Endodermal cell (in vitro differentiated cells): ENCODE measurements at regions not wholly inside any gene's neighbourhood (a gene's known extent, or its start where the extent isn't known, plus 50 kb on each side); places are given as distances from the start of the nearest gene placed in this dataset.

Experiments used
- DNase-seq: peaks from one replicate; pipeline ENCODE4 v3.0.0-alpha.2; 2017
- H3K27ac ChIP-seq: 2 replicates; pipeline ENCODE4 v1.5.1; 2013; ENCODE audit warnings: mild to moderate bottlenecking, low read depth, low read length, moderate library complexity
- H3K27me3 ChIP-seq: 2 replicates; pipeline ENCODE4 v1.6.1; 2013; ENCODE audit warnings: mild to moderate bottlenecking, low read length, moderate library complexity; ENCODE audit not compliant: insufficient read depth, control insufficient read depth, poor library complexity, severe bottlenecking
- H3K36me3 ChIP-seq: 2 replicates; pipeline ENCODE4 v1.7.0; 2013; ENCODE audit warnings: mild to moderate bottlenecking, low read length, moderate library complexity; ENCODE audit not compliant: control insufficient read depth, insufficient read depth
- H3K4me1 ChIP-seq: one replicate; pipeline ENCODE4 v1.7.0; 2013; ENCODE audit warnings: low read length; ENCODE audit not compliant: control insufficient read depth, insufficient read depth
- H3K4me3 ChIP-seq: 2 replicates; pipeline ENCODE4 v1.5.1; 2013; ENCODE audit warnings: mild to moderate bottlenecking, low read length, moderate library complexity
- H3K9ac ChIP-seq: 2 replicates; pipeline ENCODE4 v1.6.1; 2013; ENCODE audit warnings: mild to moderate bottlenecking, low read length, moderate library complexity; ENCODE audit not compliant: poor library complexity, severe bottlenecking; ENCODE audit errors: extremely low read depth
- H3K9me3 ChIP-seq: 2 replicates; pipeline ENCODE4 v1.6.1; 2013; ENCODE audit warnings: mild to moderate bottlenecking, low read length, moderate library complexity; ENCODE audit not compliant: control insufficient read depth
- H3K27ac Mint-ChIP-seq: 2 replicates; pipeline ENCODE4 v1.8.0; 2020; ENCODE audit warnings: mixed read lengths
- H3K27me3 Mint-ChIP-seq: 2 replicates; pipeline ENCODE4 v1.8.0; 2021; ENCODE audit warnings: mild to moderate bottlenecking, mixed read lengths; ENCODE audit not compliant: insufficient read depth
- H3K36me3 Mint-ChIP-seq: 2 replicates; pipeline ENCODE4 v1.8.0; 2020; ENCODE audit warnings: low read depth, mixed read lengths
- H3K4me1 Mint-ChIP-seq: 2 replicates; pipeline ENCODE4 v1.8.0; 2020; ENCODE audit warnings: mixed read lengths
- H3K4me3 Mint-ChIP-seq: 2 replicates; pipeline ENCODE4 v1.8.0; 2020; ENCODE audit warnings: mild to moderate bottlenecking, moderate library complexity, mixed read lengths
- H3K9me3 Mint-ChIP-seq: 2 replicates; pipeline ENCODE4 v1.8.0; 2020; ENCODE audit warnings: mild to moderate bottlenecking, mixed read lengths
- WGBS, 2 experiments: methylation state at CpG; one replicate each; pipeline versions ENCODE4 v1.1.5 to v1.1.7; 2013; ENCODE audit warnings: missing lambda C conversion rate in 2 of 2, mixed read lengths in 1 of 2; ENCODE audit not compliant: insufficient coverage in 1 of 2, insufficient read length in 1 of 2; 5-methylcytosine and 5-hydroxymethylcytosine counted together
- TF ChIP-seq, protein P1 (sequence below): fragments of 200-600 bp; sonication (generic); conservative IDR thresholded peaks from 2 replicates; pipeline ENCODE4 v1.5.0; 2021; ENCODE audit warnings: antibody characterized with exemption, mild to moderate bottlenecking

DNA sequence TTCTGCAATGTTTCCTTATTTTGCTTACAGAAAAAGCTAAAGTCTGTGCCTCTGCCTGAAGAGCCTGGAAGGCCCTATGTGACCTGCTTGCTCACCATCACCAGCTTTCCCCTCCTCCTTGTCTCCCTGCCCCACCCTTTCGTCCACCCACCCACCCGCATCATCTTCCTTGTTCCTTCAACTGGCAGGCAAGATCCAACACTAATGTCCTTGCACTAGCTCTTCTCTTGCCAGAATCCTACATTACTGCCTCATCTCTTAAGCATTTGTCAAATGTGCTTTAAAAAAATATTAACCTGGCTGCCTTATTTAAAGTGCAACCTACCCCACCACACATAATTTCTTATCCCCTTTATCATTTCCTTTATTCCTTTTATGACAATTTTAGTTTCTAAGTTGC, 165.1 kb upstream of the PPP3CA start:
- TF ChIP-seq, protein P1, sequence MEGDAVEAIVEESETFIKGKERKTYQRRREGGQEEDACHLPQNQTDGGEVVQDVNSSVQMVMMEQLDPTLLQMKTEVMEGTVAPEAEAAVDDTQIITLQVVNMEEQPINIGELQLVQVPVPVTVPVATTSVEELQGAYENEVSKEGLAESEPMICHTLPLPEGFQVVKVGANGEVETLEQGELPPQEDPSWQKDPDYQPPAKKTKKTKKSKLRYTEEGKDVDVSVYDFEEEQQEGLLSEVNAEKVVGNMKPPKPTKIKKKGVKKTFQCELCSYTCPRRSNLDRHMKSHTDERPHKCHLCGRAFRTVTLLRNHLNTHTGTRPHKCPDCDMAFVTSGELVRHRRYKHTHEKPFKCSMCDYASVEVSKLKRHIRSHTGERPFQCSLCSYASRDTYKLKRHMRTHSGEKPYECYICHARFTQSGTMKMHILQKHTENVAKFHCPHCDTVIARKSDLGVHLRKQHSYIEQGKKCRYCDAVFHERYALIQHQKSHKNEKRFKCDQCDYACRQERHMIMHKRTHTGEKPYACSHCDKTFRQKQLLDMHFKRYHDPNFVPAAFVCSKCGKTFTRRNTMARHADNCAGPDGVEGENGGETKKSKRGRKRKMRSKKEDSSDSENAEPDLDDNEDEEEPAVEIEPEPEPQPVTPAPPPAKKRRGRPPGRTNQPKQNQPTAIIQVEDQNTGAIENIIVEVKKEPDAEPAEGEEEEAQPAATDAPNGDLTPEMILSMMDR: no peak

DNA sequence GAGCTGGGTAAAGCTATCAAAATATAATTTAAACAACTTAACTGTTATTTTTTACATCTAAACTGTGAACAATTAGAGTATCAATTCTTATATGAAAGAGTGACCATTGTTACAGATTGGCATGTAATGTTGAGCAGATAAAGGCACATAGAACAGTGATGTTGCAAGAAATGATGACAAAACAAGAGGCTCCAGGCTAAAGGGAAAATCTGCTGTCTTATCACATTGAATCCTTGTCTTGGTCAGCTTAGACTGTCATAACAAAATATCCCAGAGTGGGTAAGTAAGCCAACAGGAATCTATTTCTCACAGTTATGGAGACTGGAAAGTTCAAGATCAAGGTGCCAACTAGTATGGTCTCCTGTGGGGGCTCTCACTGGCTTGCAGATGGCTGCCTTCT, 154.1 kb upstream of the PPP3CA start:
- Mint-ChIP-seq H3K9me3 (no peaks in the 10 kb centered on the region), H3K27ac (no peak overlapping the region), H3K36me3 (no peaks in the 10 kb centered on the region), H3K4me3 (no peak overlapping the region), H3K4me1 (no peaks in the 10 kb centered on the region), H3K27me3 (no peaks in the 10 kb centered on the region)
- Histone ChIP-seq H3K9me3 (no peaks in the 10 kb centered on the region), H3K9ac (no peak overlapping the region), H3K27ac (no peak overlapping the region), H3K4me1 (no peaks in the 10 kb centered on the region), H3K27me3 (no peaks in the 10 kb centered on the region), H3K4me3 (no peak overlapping the region), H3K36me3 (no peaks in the 10 kb centered on the region)
- TF ChIP-seq, protein P1: no peak
- DNase-seq: no peak

More for the DNA sequence above, 165.1 kb upstream of the PPP3CA start:
- no peak overlapping the region for H3K4me3 Mint-ChIP-seq
- Histone ChIP-seq H3K9ac (no peak overlapping the region), H3K27me3 (no peaks in the 10 kb centered on the region), H3K4me3 (no peak overlapping the region), H3K9me3 (no peaks in the 10 kb centered on the region), H3K4me1 (no peaks in the 10 kb centered on the region), H3K36me3 (no peaks in the 10 kb centered on the region), H3K27ac (no peak overlapping the region)
- no peaks in the 10 kb centered on the region for H3K27me3 Mint-ChIP-seq
- no peak overlapping the region for H3K27ac Mint-ChIP-seq
- 93% methylated on average over 2 of the region's 2 CpGs; no CpG with 5 or more reads in 1 of the 2 experiments for WGBS, 2 experiments
- no peaks in the 10 kb centered on the region for H3K4me1 Mint-ChIP-seq
- H3K36me3 Mint-ChIP-seq: no peaks in the 10 kb centered on the region
- H3K9me3 Mint-ChIP-seq: no peaks in the 10 kb centered on the region
- DNase-seq: no peak

DNA sequence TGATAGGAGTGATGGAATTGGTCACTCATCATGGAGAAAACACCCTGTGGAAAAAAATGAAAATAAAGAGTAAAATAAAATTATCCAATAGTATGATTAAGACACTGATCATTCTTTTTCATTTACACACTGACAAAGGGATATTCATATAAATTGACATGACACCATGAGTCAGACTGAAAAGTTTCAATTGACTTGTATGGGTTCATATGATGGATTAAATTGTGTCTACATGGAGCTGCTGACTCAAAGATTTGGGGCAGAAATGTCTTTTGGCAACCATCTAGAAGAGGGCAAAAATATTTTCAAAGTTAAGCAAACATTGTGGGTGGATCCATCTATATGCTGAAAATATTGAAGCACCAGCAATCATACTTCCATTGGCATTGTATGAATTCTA, 153.4 kb upstream of the PPP3CA start:
- H3K4me3 Mint-ChIP-seq: no peak overlapping the region
- no peak overlapping the region for H3K27ac Mint-ChIP-seq
- no peak overlapping the region for H3K9ac ChIP-seq
- no peaks in the 10 kb centered on the region for H3K36me3 Mint-ChIP-seq
- no peaks in the 10 kb centered on the region for H3K9me3 Mint-ChIP-seq
- H3K9me3 ChIP-seq: no peaks in the 10 kb centered on the region
- H3K36me3 ChIP-seq: no peaks in the 10 kb centered on the region
- TF ChIP-seq, protein P1: no peak
- H3K27me3 ChIP-seq: no peaks in the 10 kb centered on the region
- H3K4me1 Mint-ChIP-seq: no peaks in the 10 kb centered on the region
- H3K4me3 ChIP-seq: no peak overlapping the region
- no peak overlapping the region for H3K27ac ChIP-seq
- no peak for DNase-seq
- no peaks in the 10 kb centered on the region for H3K27me3 Mint-ChIP-seq
- H3K4me1 ChIP-seq: no peaks in the 10 kb centered on the region
